ENCODE measurements at regions not wholly inside any gene's neighbourhood (a gene's known extent, or its start where the extent isn't known, plus 50 kb on each side); places are given as distances from the start of the nearest gene placed in this dataset.
"Not testable (repeated sequence)": the region's sequence is repeated elsewhere in the genome, so short reads cannot be mapped to it uniquely, and the experiment has no call there.

- H3K27me3 ChIP-seq (ENCODE audit: control insufficient read depth, insufficient read depth, low read length); H3K36me3 ChIP-seq (ENCODE audit: control insufficient read depth, insufficient read depth, low read length); H3K9me3 ChIP-seq (ENCODE audit: control insufficient read depth, insufficient read depth, low read depth, low read length); H2AFZ ChIP-seq (ENCODE audit: low read length); H3K4me1 ChIP-seq (ENCODE audit: control insufficient read depth, extremely low read depth, insufficient read depth, low read length); H3K4me2 ChIP-seq (ENCODE audit: extremely low read depth, insufficient read depth, low read length); H3K9ac ChIP-seq (ENCODE audit: insufficient read depth, low read length); H3K4me3 ChIP-seq (replicated peaks in 1 of 4; ENCODE audit: control extremely low read depth in 1 of 4, insufficient read depth in 1 of 4, low read depth in 3 of 4, low read length in 4 of 4); H3K27ac ChIP-seq (ENCODE audit: insufficient read depth, low read length); H4K20me1 ChIP-seq (ENCODE audit: control insufficient read depth, extremely low read depth, insufficient read depth, low read length); H3K79me2 ChIP-seq (ENCODE audit: control insufficient read depth, insufficient read depth, low read length); DNase-seq (ENCODE audit: low read depth in 2 of 2): not testable (repeated sequence)
Measured at GRCh38 chr19:34871911-34872310, 54.8 kb upstream of the ZNF30 start.

- H3K4me3 ChIP-seq (replicated peaks in 1 of 4; ENCODE audit: control extremely low read depth in 1 of 4, insufficient read depth in 1 of 4, low read depth in 3 of 4, low read length in 4 of 4) = no peak overlapping the region
- no peak for TF ChIP-seq EZH2 (IDR thresholded peaks at IDR 0.05; ENCODE audit: low read length, missing control alignments)
- TF ChIP-seq, protein P1, sequence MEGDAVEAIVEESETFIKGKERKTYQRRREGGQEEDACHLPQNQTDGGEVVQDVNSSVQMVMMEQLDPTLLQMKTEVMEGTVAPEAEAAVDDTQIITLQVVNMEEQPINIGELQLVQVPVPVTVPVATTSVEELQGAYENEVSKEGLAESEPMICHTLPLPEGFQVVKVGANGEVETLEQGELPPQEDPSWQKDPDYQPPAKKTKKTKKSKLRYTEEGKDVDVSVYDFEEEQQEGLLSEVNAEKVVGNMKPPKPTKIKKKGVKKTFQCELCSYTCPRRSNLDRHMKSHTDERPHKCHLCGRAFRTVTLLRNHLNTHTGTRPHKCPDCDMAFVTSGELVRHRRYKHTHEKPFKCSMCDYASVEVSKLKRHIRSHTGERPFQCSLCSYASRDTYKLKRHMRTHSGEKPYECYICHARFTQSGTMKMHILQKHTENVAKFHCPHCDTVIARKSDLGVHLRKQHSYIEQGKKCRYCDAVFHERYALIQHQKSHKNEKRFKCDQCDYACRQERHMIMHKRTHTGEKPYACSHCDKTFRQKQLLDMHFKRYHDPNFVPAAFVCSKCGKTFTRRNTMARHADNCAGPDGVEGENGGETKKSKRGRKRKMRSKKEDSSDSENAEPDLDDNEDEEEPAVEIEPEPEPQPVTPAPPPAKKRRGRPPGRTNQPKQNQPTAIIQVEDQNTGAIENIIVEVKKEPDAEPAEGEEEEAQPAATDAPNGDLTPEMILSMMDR (conservative IDR thresholded peaks at IDR 0.05 in 1 of 2, IDR thresholded peaks at IDR 0.05 in 1 of 2; ENCODE audit: low read depth in 1 of 2, low read length in 2 of 2) = no peak
- no peaks in the 10 kb centered on the region for H3K36me3 ChIP-seq (ENCODE audit: control insufficient read depth, insufficient read depth, low read length)
- no peaks in the 10 kb centered on the region for H3K9me3 ChIP-seq (ENCODE audit: control insufficient read depth, insufficient read depth, low read depth, low read length)
- no peak overlapping the region for H2AFZ ChIP-seq (ENCODE audit: low read length)
- H3K4me1 ChIP-seq (ENCODE audit: control insufficient read depth, extremely low read depth, insufficient read depth, low read length) = no peaks in the 10 kb centered on the region
- no peak overlapping the region for H3K4me2 ChIP-seq (ENCODE audit: extremely low read depth, insufficient read depth, low read length)
- no peak overlapping the region for H3K27ac ChIP-seq (ENCODE audit: insufficient read depth, low read length)
- no peaks in the 10 kb centered on the region for H3K79me2 ChIP-seq (ENCODE audit: control insufficient read depth, insufficient read depth, low read length)
- H4K20me1 ChIP-seq (ENCODE audit: control insufficient read depth, extremely low read depth, insufficient read depth, low read length) = no peaks in the 10 kb centered on the region
- DNase-seq (ENCODE audit: low read depth in 2 of 2) = no peak
- H3K27me3 ChIP-seq (ENCODE audit: control insufficient read depth, insufficient read depth, low read length) = no peaks in the 10 kb centered on the region
- no peak overlapping the region for H3K9ac ChIP-seq (ENCODE audit: insufficient read depth, low read length)
Measured at GRCh38 chr19:34867631-34868030, 59.1 kb upstream of the ZNF30 start.

DNA sequence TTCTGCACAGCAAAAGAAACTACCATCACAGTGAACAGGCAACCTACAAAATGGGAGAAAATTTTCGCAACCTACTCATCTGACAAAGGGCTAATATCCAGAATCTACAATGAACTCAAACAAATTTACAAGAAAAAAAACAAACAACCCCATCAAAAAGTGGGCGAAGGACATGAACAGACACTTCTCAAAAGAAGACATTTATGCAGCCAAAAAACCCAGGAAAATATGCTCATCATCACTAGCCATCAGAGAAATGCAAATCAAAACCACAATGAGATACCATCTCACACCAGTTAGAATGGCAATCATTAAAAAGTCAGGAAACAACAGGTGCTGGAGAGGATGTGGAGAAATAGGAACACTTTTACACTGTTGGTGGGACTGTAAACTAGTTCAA, 61.5 kb upstream of the ZNF30 start:
- not testable (repeated sequence) for H3K9me3 ChIP-seq (ENCODE audit: control insufficient read depth, insufficient read depth, low read depth, low read length); DNase-seq (ENCODE audit: low read depth in 2 of 2); H4K20me1 ChIP-seq (ENCODE audit: control insufficient read depth, extremely low read depth, insufficient read depth, low read length); H3K4me3 ChIP-seq (replicated peaks in 1 of 4; ENCODE audit: control extremely low read depth in 1 of 4, insufficient read depth in 1 of 4, low read depth in 3 of 4, low read length in 4 of 4); H3K4me1 ChIP-seq (ENCODE audit: control insufficient read depth, extremely low read depth, insufficient read depth, low read length); H3K27me3 ChIP-seq (ENCODE audit: control insufficient read depth, insufficient read depth, low read length); H3K36me3 ChIP-seq (ENCODE audit: control insufficient read depth, insufficient read depth, low read length); H3K9ac ChIP-seq (ENCODE audit: insufficient read depth, low read length); H3K4me2 ChIP-seq (ENCODE audit: extremely low read depth, insufficient read depth, low read length); H2AFZ ChIP-seq (ENCODE audit: low read length); H3K27ac ChIP-seq (ENCODE audit: insufficient read depth, low read length); H3K79me2 ChIP-seq (ENCODE audit: control insufficient read depth, insufficient read depth, low read length)

DNA sequence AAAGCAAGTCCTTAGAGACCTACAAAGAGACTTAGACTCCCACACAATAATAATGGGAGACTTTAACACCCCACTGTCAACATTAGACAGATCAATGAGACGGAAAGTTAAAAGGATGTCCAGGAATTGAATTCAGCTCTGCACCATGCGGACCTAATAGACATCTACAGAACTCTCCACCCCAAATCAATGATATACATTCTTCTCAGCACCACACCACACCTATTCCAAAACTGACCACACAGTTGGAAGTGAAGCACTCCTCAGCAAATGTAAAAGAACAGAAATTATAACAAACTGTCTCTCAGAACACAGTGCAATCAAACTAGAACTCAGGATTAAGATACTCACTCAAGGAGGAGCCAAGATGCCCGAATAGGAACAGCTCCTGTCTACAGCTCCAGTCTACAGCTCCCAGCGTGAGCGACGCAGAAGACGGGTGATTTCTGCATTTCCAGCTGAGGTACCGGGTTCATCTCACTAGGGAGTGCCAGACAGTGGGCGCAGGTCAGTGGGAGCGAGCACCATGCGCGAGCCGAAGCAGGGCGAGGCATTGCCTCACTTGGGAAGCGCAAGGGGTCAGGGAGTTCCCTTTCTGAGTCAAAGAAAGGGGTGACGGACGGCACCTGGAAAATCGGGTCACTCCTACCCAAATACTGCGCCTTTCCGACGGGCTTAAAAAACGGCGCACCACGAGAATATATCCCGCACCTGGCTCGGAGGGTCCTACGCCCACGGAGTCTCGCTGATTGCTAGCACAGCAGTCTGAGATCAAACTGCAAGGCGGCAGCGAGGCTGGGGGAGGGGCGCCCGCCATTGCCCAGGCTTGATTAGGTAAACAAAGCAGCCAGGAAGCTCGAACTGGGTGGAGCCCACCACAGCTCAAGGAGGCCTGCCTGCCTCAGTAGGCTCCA, 66.6 kb upstream of the ZNF30 start:
- not testable (repeated sequence) for H3K4me2 ChIP-seq (ENCODE audit: extremely low read depth, insufficient read depth, low read length); H4K20me1 ChIP-seq (ENCODE audit: control insufficient read depth, extremely low read depth, insufficient read depth, low read length); H3K4me3 ChIP-seq (replicated peaks in 1 of 4; ENCODE audit: control extremely low read depth in 1 of 4, insufficient read depth in 1 of 4, low read depth in 3 of 4, low read length in 4 of 4)

DNA sequence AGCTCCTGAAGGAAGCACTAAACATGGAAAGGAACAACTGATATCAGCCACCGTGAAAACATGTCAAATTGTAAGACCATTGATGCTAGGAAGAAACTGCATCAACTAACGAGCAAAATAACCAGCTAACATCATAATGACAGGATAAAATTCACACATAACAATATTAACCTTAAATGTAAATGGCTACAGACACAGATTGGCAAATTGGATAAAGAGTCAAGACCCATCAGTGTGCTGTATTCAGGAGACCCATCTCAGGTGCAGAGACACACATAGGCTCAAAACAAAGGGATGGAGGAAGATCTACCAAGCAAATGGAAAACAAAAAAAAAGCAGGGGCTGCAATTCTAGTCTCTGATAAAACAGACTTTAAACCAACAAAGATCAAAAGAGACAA, 67.4 kb upstream of the ZNF30 start:
- not testable (repeated sequence) for H3K9me3 ChIP-seq (ENCODE audit: control insufficient read depth, insufficient read depth, low read depth, low read length); H3K79me2 ChIP-seq (ENCODE audit: control insufficient read depth, insufficient read depth, low read length); H3K27ac ChIP-seq (ENCODE audit: insufficient read depth, low read length); H3K4me3 ChIP-seq (replicated peaks in 1 of 4; ENCODE audit: control extremely low read depth in 1 of 4, insufficient read depth in 1 of 4, low read depth in 3 of 4, low read length in 4 of 4); DNase-seq (ENCODE audit: low read depth in 2 of 2); H2AFZ ChIP-seq (ENCODE audit: low read length); H3K36me3 ChIP-seq (ENCODE audit: control insufficient read depth, insufficient read depth, low read length); H4K20me1 ChIP-seq (ENCODE audit: control insufficient read depth, extremely low read depth, insufficient read depth, low read length); H3K9ac ChIP-seq (ENCODE audit: insufficient read depth, low read length); H3K4me2 ChIP-seq (ENCODE audit: extremely low read depth, insufficient read depth, low read length); H3K4me1 ChIP-seq (ENCODE audit: control insufficient read depth, extremely low read depth, insufficient read depth, low read length); H3K27me3 ChIP-seq (ENCODE audit: control insufficient read depth, insufficient read depth, low read length)

More for the DNA sequence above, 66.6 kb upstream of the ZNF30 start:
- H3K79me2 ChIP-seq (ENCODE audit: control insufficient read depth, insufficient read depth, low read length); H3K4me1 ChIP-seq (ENCODE audit: control insufficient read depth, extremely low read depth, insufficient read depth, low read length); DNase-seq (ENCODE audit: low read depth in 2 of 2); H3K27ac ChIP-seq (ENCODE audit: insufficient read depth, low read length); H3K36me3 ChIP-seq (ENCODE audit: control insufficient read depth, insufficient read depth, low read length); H3K9ac ChIP-seq (ENCODE audit: insufficient read depth, low read length); H3K27me3 ChIP-seq (ENCODE audit: control insufficient read depth, insufficient read depth, low read length); H2AFZ ChIP-seq (ENCODE audit: low read length); H3K9me3 ChIP-seq (ENCODE audit: control insufficient read depth, insufficient read depth, low read depth, low read length): not testable (repeated sequence)

All from fibroblast of lung (primary cell).